ENCODE measurements at regions not wholly inside any gene's neighbourhood (a gene's known extent, or its start where the extent isn't known, plus 50 kb on each side); places are given as distances from the start of the nearest gene placed in this dataset.

- TF ChIP-seq CTCF (IDR thresholded peaks at IDR 0.05; ENCODE audit: unreplicated experiment in 3 of 3) = no peak
- peaks cover 16% of the 10 kb centered on the region for H3K27me3 Mint-ChIP-seq (ENCODE audit: low read depth)
- H3K36me3 Mint-ChIP-seq (ENCODE audit: low read depth) = no peaks in the 10 kb centered on the region
- peaks cover 46% of the 10 kb centered on the region for H3K4me1 Mint-ChIP-seq
- no peak overlapping the region for H3K4me3 Mint-ChIP-seq
- H3K27ac Mint-ChIP-seq = peak overlapping the region; percentile 53 to 77 (median 68)
- H3K9me3 Mint-ChIP-seq = no peaks in the 10 kb centered on the region
Measured at GRCh38 chr21:43343095-43343991, 83.6 kb downstream of the SIK1 start.

- peaks cover 3% of the 10 kb centered on the region for H3K9me3 Mint-ChIP-seq
- TF ChIP-seq CTCF (IDR thresholded peaks at IDR 0.05; ENCODE audit: unreplicated experiment in 3 of 3) = no peak
- peak overlapping the region in 1 of 3 experiments; percentile 5 for H3K4me3 Mint-ChIP-seq
- H3K36me3 Mint-ChIP-seq (ENCODE audit: low read depth) = peaks cover 1% of the 10 kb centered on the region
- H3K27me3 Mint-ChIP-seq (ENCODE audit: low read depth) = peaks cover 21% of the 10 kb centered on the region
- H3K4me1 Mint-ChIP-seq = peaks cover 50% of the 10 kb centered on the region
- peak overlapping the region in 2 of 3 experiments; percentile 53 to 68 for H3K27ac Mint-ChIP-seq
Measured at GRCh38 chr21:43342301-43342881, 84.5 kb downstream of the SIK1 start.

GRCh38 chr21:43341378-43342161, 85.4 kb downstream of the SIK1 start:
- Mint-ChIP-seq H3K36me3 (ENCODE audit: low read depth) (peaks cover 8% of the 10 kb centered on the region), H3K9me3 (peaks cover 3% of the 10 kb centered on the region), H3K4me3 (no peak overlapping the region), H3K27ac (peak overlapping the region in 2 of 3 experiments; percentile 53 to 68), H3K27me3 (ENCODE audit: low read depth) (peaks cover 21% of the 10 kb centered on the region), H3K4me1 (peaks cover 47% of the 10 kb centered on the region)
- TF ChIP-seq CTCF (IDR thresholded peaks at IDR 0.05; ENCODE audit: unreplicated experiment in 3 of 3) = no peak

- peaks cover 8% of the 10 kb centered on the region for H3K36me3 Mint-ChIP-seq (ENCODE audit: low read depth)
- H3K4me3 Mint-ChIP-seq = no peak overlapping the region
- no peak for TF ChIP-seq CTCF (IDR thresholded peaks at IDR 0.05; ENCODE audit: unreplicated experiment in 3 of 3)
- H3K27me3 Mint-ChIP-seq (ENCODE audit: low read depth) = peaks cover 21% of the 10 kb centered on the region
- H3K27ac Mint-ChIP-seq = no peak overlapping the region
- H3K4me1 Mint-ChIP-seq = peaks cover 40% of the 10 kb centered on the region
- H3K9me3 Mint-ChIP-seq = peaks cover 3% of the 10 kb centered on the region
Measured at GRCh38 chr21:43340491-43341377, 86.2 kb downstream of the SIK1 start.

- peak overlapping the region in 1 of 3 experiments; percentile 93 for H3K27ac Mint-ChIP-seq
Measured at GRCh38 chr21:43339668-43340067, 87.3 kb downstream of the SIK1 start.

More at GRCh38 chr21:43339668-43340067, 87.3 kb downstream of the SIK1 start:
- peaks cover 4% of the 10 kb centered on the region for H3K9me3 Mint-ChIP-seq
- no peak for TF ChIP-seq CTCF (IDR thresholded peaks at IDR 0.05; ENCODE audit: unreplicated experiment in 3 of 3)
- H3K27me3 Mint-ChIP-seq (ENCODE audit: low read depth) = peaks cover 18% of the 10 kb centered on the region
- H3K36me3 Mint-ChIP-seq (ENCODE audit: low read depth) = peaks cover 8% of the 10 kb centered on the region
- peaks cover 34% of the 10 kb centered on the region for H3K4me1 Mint-ChIP-seq
- no peak overlapping the region for H3K4me3 Mint-ChIP-seq
